GM23248 (cell line): ENCODE measurements at regions not wholly inside any gene's neighbourhood (a gene's known extent, or its start where the extent isn't known, plus 50 kb on each side); places are given as distances from the start of the nearest gene placed in this dataset.

Source experiments
- EZH2 ChIP-seq: fragments of 200-600 bp; sonication (generic); IDR thresholded peaks from 2 replicates; pipeline ENCODE4 v1.6.1; 2018; ENCODE audit warnings: antibody characterized with exemption, mild to moderate bottlenecking; ENCODE audit not compliant: insufficient read depth, poor library complexity, severe bottlenecking
- EZH2phosphoT487 ChIP-seq: fragments of 200-600 bp; sonication (generic); IDR thresholded peaks from 2 replicates; pipeline ENCODE4 v1.6.1; 2018; ENCODE audit warnings: antibody characterized with exemption, moderate library complexity, mild to moderate bottlenecking, low read depth; ENCODE audit not compliant: insufficient read depth

GRCh38 chr11:134538742-134539141 is 126.7 kb upstream of the B3GAT1 start:
- TF ChIP-seq EZH2 (no peak), EZH2phosphoT487 (no peak)
